ENCODE measurements at regions not wholly inside any gene's neighbourhood (a gene's known extent, or its start where the extent isn't known, plus 50 kb on each side); places are given as distances from the start of the nearest gene placed in this dataset.
"Not testable (repeated sequence)": the region's sequence is repeated elsewhere in the genome, so short reads cannot be mapped to it uniquely, and the experiment has no call there.

DNA sequence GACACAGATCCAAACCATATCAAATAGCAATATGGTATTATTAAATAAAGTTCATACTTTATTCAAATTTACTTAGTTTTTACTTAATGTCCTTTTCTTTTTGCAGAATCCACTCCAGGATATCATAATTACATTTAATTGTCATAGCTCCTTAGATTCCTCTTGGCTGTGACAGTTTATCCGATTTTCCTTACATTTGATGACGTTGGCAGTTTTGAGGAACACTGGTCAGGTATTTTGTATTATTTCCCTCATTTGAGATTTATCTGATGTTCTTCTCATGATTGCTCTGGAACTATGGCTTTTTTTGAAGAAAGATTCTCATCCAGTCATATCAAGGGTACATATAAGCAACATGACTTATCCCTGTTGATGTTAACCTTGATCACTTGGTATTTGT, 198.3 kb upstream of the STAC start:
- H3K4me3 ChIP-seq (replicated peaks; ENCODE audit: low read depth, low read length) = no peak overlapping the region
- no peak for DNase-seq (ENCODE audit: extremely low read depth, insufficient read length)
- no peak for TF ChIP-seq CTCF (IDR thresholded peaks at IDR 0.05; ENCODE audit: insufficient read depth, low read length, poor library complexity, severe bottlenecking)
- H3K27me3 ChIP-seq (replicated peaks; ENCODE audit: control insufficient read depth, insufficient read depth, low read length) = no peaks in the 10 kb centered on the region
- no peaks in the 10 kb centered on the region for H3K36me3 ChIP-seq (ENCODE audit: control insufficient read depth, insufficient read depth, low read length)

DNA sequence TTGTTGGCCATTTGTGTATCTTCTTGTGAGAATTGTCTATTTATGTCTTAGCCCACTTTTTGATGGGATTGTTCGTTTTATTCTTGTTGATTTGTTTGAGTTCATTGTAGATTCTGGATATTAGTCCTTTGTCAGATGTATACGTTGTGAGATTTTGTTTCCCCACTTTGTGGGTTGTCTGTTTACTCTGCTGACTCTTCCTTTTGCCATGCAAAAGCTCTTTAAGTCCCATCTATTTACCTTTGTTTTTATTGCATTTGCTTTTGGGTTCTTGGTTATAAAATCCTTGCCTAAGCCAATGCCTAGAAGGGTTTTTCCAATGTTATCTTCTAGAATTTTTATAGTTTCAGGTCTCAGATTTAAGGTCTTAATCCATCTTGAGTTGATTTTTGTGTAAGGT, 193.1 kb upstream of the STAC start:
- not testable (repeated sequence) for H3K36me3 ChIP-seq (ENCODE audit: control insufficient read depth, insufficient read depth, low read length); DNase-seq (ENCODE audit: extremely low read depth, insufficient read length); H3K27me3 ChIP-seq (replicated peaks; ENCODE audit: control insufficient read depth, insufficient read depth, low read length); H3K4me3 ChIP-seq (replicated peaks; ENCODE audit: low read depth, low read length)

GRCh38 chr3:36192901-36193300, 187.4 kb upstream of the STAC start:
- Histone ChIP-seq H3K27me3 (replicated peaks; ENCODE audit: control insufficient read depth, insufficient read depth, low read length) (no peaks in the 10 kb centered on the region), H3K4me3 (replicated peaks; ENCODE audit: low read depth, low read length) (no peak overlapping the region), H3K36me3 (ENCODE audit: control insufficient read depth, insufficient read depth, low read length) (no peaks in the 10 kb centered on the region)
- TF ChIP-seq CTCF (IDR thresholded peaks at IDR 0.05; ENCODE audit: insufficient read depth, low read length, poor library complexity, severe bottlenecking) = no peak
- DNase-seq (ENCODE audit: extremely low read depth, insufficient read length) = no peak

DNA sequence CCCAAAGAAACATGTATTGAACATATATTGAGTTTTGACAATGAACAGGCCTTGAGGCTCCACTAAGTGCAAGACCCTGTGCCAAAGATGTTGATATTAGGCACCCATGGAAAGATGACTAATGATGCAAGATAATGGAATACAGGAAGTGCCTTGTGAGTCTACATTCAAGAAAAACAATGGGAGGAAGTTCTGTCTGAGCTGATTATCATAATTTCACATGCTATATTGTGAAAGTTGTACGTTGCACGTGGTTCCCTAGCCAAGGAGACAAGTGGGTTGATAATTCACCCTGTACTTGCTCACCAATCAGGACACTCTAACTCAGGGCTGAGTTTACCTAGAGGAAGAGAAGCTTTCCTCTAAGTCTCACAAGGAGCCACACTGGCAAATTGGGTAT, 186.9 kb upstream of the STAC start:
- Histone ChIP-seq H3K36me3 (ENCODE audit: control insufficient read depth, insufficient read depth, low read length) (no peaks in the 10 kb centered on the region), H3K4me3 (replicated peaks; ENCODE audit: low read depth, low read length) (no peak overlapping the region), H3K27me3 (replicated peaks; ENCODE audit: control insufficient read depth, insufficient read depth, low read length) (no peaks in the 10 kb centered on the region)
- no peak for DNase-seq (ENCODE audit: extremely low read depth, insufficient read length)
- TF ChIP-seq CTCF (IDR thresholded peaks at IDR 0.05; ENCODE audit: insufficient read depth, low read length, poor library complexity, severe bottlenecking) = no peak

DNA sequence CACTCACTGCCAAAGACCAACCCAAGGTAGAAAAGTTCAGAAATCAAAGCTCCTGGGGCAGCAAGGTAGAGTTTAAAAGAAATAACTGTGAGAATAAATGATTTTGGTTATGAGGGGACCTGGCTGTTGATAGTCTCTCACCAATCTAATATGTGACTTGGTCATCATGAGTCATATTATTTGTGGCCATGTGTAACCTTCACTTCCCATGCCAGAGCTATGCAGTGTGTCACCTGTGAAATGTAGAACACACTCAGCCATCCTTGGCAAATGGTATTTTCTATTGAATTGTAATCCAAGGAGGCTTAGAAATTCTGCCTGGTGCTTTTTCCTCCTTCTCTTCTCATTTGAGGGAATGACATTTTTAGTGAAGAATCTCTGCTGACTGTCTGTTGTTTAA, 184.2 kb upstream of the STAC start:
- Histone ChIP-seq H3K27me3 (replicated peaks; ENCODE audit: control insufficient read depth, insufficient read depth, low read length) (no peaks in the 10 kb centered on the region), H3K4me3 (replicated peaks; ENCODE audit: low read depth, low read length) (no peak overlapping the region), H3K36me3 (ENCODE audit: control insufficient read depth, insufficient read depth, low read length) (no peaks in the 10 kb centered on the region)
- no peak for TF ChIP-seq CTCF (IDR thresholded peaks at IDR 0.05; ENCODE audit: insufficient read depth, low read length, poor library complexity, severe bottlenecking)
- no peak for DNase-seq (ENCODE audit: extremely low read depth, insufficient read length)

DNA sequence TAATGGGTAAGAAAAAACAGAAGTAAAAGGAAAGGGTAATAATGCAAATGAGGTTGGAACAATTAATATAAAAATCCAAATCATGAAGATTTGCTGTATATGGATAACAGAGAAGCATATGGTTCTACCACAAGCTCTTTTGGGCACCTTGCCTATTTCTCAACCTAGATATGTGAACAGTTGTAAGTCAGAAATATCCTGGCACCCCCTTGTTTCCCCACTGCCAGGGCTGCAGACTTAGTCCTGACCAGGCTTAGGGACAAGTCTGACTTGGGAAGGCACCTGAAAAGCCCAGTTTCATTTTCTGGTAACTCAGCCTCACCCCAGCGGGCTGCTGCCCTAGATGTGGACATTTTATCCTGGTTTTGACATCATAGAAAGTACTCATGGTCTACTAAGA, 183.2 kb upstream of the STAC start:
- no peaks in the 10 kb centered on the region for H3K36me3 ChIP-seq (ENCODE audit: control insufficient read depth, insufficient read depth, low read length)
- no peak for DNase-seq (ENCODE audit: extremely low read depth, insufficient read length)
- H3K27me3 ChIP-seq (replicated peaks; ENCODE audit: control insufficient read depth, insufficient read depth, low read length) = no peaks in the 10 kb centered on the region
- no peak for TF ChIP-seq CTCF (IDR thresholded peaks at IDR 0.05; ENCODE audit: insufficient read depth, low read length, poor library complexity, severe bottlenecking)
- no peak overlapping the region for H3K4me3 ChIP-seq (replicated peaks; ENCODE audit: low read depth, low read length)

Measured in GM06990 (cell line).